ENCODE measurements at regions not wholly inside any gene's neighbourhood (a gene's known extent, or its start where the extent isn't known, plus 50 kb on each side); places are given as distances from the start of the nearest gene placed in this dataset.

- no peaks in the 10 kb centered on the region for H3K9me3 ChIP-seq (ENCODE audit: control insufficient read depth in 3 of 3, low read length in 3 of 3)
- H3K27ac ChIP-seq (ENCODE audit: low read depth, low read length), result no peak overlapping the region
- no peaks in the 10 kb centered on the region for H3K4me1 ChIP-seq (ENCODE audit: control insufficient read depth in 3 of 3, insufficient read depth in 3 of 3, low read length in 3 of 3)
- H3K9ac ChIP-seq (ENCODE audit: low read depth in 1 of 3, low read length in 3 of 3), result no peak overlapping the region
- no peaks in the 10 kb centered on the region for H3K36me3 ChIP-seq (ENCODE audit: control insufficient read depth in 3 of 3, insufficient read depth in 3 of 3, low read length in 3 of 3)
- H3K4me3 ChIP-seq (ENCODE audit: low read length in 3 of 3), result no peak overlapping the region
- H3K27me3 ChIP-seq (ENCODE audit: control insufficient read depth in 3 of 3, insufficient read depth in 3 of 3, low read length in 3 of 3), result no peaks in the 10 kb centered on the region
These were observed 89.3 kb upstream of the SLC22A23 start for GRCh38 chr6:3546121-3546520.

GRCh38 chr6:3545156-3545555 lies 88.3 kb upstream of the SLC22A23 start:
- no peak overlapping the region for H3K9ac ChIP-seq (ENCODE audit: low read depth in 1 of 3, low read length in 3 of 3)
- no peak overlapping the region for H3K27ac ChIP-seq (ENCODE audit: low read depth, low read length)
- no peaks in the 10 kb centered on the region for H3K27me3 ChIP-seq (ENCODE audit: control insufficient read depth in 3 of 3, insufficient read depth in 3 of 3, low read length in 3 of 3)
- no peak overlapping the region for H3K4me3 ChIP-seq (ENCODE audit: low read length in 3 of 3)
- H3K4me1 ChIP-seq (ENCODE audit: control insufficient read depth in 3 of 3, insufficient read depth in 3 of 3, low read length in 3 of 3), result peaks cover 0 to 3% (median 3%) of the 10 kb centered on the region in 3 donors
- H3K9me3 ChIP-seq (ENCODE audit: control insufficient read depth in 3 of 3, low read length in 3 of 3), result no peaks in the 10 kb centered on the region
- H3K36me3 ChIP-seq (ENCODE audit: control insufficient read depth in 3 of 3, insufficient read depth in 3 of 3, low read length in 3 of 3), result no peaks in the 10 kb centered on the region

- Histone ChIP-seq H3K36me3 (ENCODE audit: control insufficient read depth in 3 of 3, insufficient read depth in 3 of 3, low read length in 3 of 3) (no peaks in the 10 kb centered on the region), H3K9ac (ENCODE audit: low read depth in 1 of 3, low read length in 3 of 3) (no peak overlapping the region), H3K27ac (ENCODE audit: low read depth, low read length) (no peak overlapping the region), H3K9me3 (ENCODE audit: control insufficient read depth in 3 of 3, low read length in 3 of 3) (no peaks in the 10 kb centered on the region), H3K4me3 (ENCODE audit: low read length in 3 of 3) (no peak overlapping the region), H3K27me3 (ENCODE audit: control insufficient read depth in 3 of 3, insufficient read depth in 3 of 3, low read length in 3 of 3) (no peaks in the 10 kb centered on the region), H3K4me1 (ENCODE audit: control insufficient read depth in 3 of 3, insufficient read depth in 3 of 3, low read length in 3 of 3) (peaks cover 0 to 3% (median 3%) of the 10 kb centered on the region in 3 donors)
These were observed 85.3 kb upstream of the SLC22A23 start for GRCh38 chr6:3542032-3542640.

GRCh38 chr6:3541006-3541585 lies 84.2 kb upstream of the SLC22A23 start:
- no peak overlapping the region for H3K9ac ChIP-seq (ENCODE audit: low read depth in 1 of 3, low read length in 3 of 3)
- H3K27ac ChIP-seq (ENCODE audit: low read depth, low read length), result no peak overlapping the region
- H3K4me1 ChIP-seq (ENCODE audit: control insufficient read depth in 3 of 3, insufficient read depth in 3 of 3, low read length in 3 of 3), result peaks cover 0 to 3% (median 3%) of the 10 kb centered on the region in 3 donors
- H3K36me3 ChIP-seq (ENCODE audit: control insufficient read depth in 3 of 3, insufficient read depth in 3 of 3, low read length in 3 of 3), result no peaks in the 10 kb centered on the region
- no peaks in the 10 kb centered on the region for H3K27me3 ChIP-seq (ENCODE audit: control insufficient read depth in 3 of 3, insufficient read depth in 3 of 3, low read length in 3 of 3)
- no peaks in the 10 kb centered on the region for H3K9me3 ChIP-seq (ENCODE audit: control insufficient read depth in 3 of 3, low read length in 3 of 3)
- H3K4me3 ChIP-seq (ENCODE audit: low read length in 3 of 3), result no peak overlapping the region

- Histone ChIP-seq H3K27me3 (ENCODE audit: control insufficient read depth in 3 of 3, insufficient read depth in 3 of 3, low read length in 3 of 3) (no peaks in the 10 kb centered on the region), H3K4me1 (ENCODE audit: control insufficient read depth in 3 of 3, insufficient read depth in 3 of 3, low read length in 3 of 3) (peaks cover 0 to 3% (median 3%) of the 10 kb centered on the region in 3 donors), H3K9ac (ENCODE audit: low read depth in 1 of 3, low read length in 3 of 3) (no peak overlapping the region), H3K36me3 (ENCODE audit: control insufficient read depth in 3 of 3, insufficient read depth in 3 of 3, low read length in 3 of 3) (no peaks in the 10 kb centered on the region), H3K4me3 (ENCODE audit: low read length in 3 of 3) (no peak overlapping the region), H3K27ac (ENCODE audit: low read depth, low read length) (no peak overlapping the region), H3K9me3 (ENCODE audit: control insufficient read depth in 3 of 3, low read length in 3 of 3) (no peaks in the 10 kb centered on the region)
These were observed 83.5 kb upstream of the SLC22A23 start for GRCh38 chr6:3540253-3540820.

GRCh38 chr6:3538536-3538935 lies 81.7 kb upstream of the SLC22A23 start:
- Histone ChIP-seq H3K9me3 (ENCODE audit: control insufficient read depth in 3 of 3, low read length in 3 of 3) (no peaks in the 10 kb centered on the region), H3K9ac (ENCODE audit: low read depth in 1 of 3, low read length in 3 of 3) (no peak overlapping the region)

GRCh38 chr6:3536901-3537300 lies 80.1 kb upstream of the SLC22A23 start:
- Histone ChIP-seq H3K36me3 (ENCODE audit: control insufficient read depth in 3 of 3, insufficient read depth in 3 of 3, low read length in 3 of 3) (no peaks in the 10 kb centered on the region), H3K4me1 (ENCODE audit: control insufficient read depth in 3 of 3, insufficient read depth in 3 of 3, low read length in 3 of 3) (peaks cover 0 to 3% (median 3%) of the 10 kb centered on the region in 3 donors), H3K9ac (ENCODE audit: low read depth in 1 of 3, low read length in 3 of 3) (no peak overlapping the region), H3K27me3 (ENCODE audit: control insufficient read depth in 3 of 3, insufficient read depth in 3 of 3, low read length in 3 of 3) (peaks cover 0 to 3% (median 2%) of the 10 kb centered on the region in 3 donors), H3K9me3 (ENCODE audit: control insufficient read depth in 3 of 3, low read length in 3 of 3) (no peaks in the 10 kb centered on the region), H3K4me3 (ENCODE audit: low read length in 3 of 3) (no peak overlapping the region), H3K27ac (ENCODE audit: low read depth, low read length) (no peak overlapping the region)

More at GRCh38 chr6:3538536-3538935, 81.7 kb upstream of the SLC22A23 start:
- Histone ChIP-seq H3K36me3 (ENCODE audit: control insufficient read depth in 3 of 3, insufficient read depth in 3 of 3, low read length in 3 of 3) (no peaks in the 10 kb centered on the region), H3K4me1 (ENCODE audit: control insufficient read depth in 3 of 3, insufficient read depth in 3 of 3, low read length in 3 of 3) (peaks cover 0 to 3% (median 3%) of the 10 kb centered on the region in 3 donors), H3K27me3 (ENCODE audit: control insufficient read depth in 3 of 3, insufficient read depth in 3 of 3, low read length in 3 of 3) (peaks cover 0 to 3% (median 2%) of the 10 kb centered on the region in 3 donors), H3K27ac (ENCODE audit: low read depth, low read length) (no peak overlapping the region), H3K4me3 (ENCODE audit: low read length in 3 of 3) (no peak overlapping the region)

GRCh38 chr6:3535776-3536435 lies 79.1 kb upstream of the SLC22A23 start:
- no peaks in the 10 kb centered on the region for H3K9me3 ChIP-seq (ENCODE audit: control insufficient read depth in 3 of 3, low read length in 3 of 3)
- H3K9ac ChIP-seq (ENCODE audit: low read depth in 1 of 3, low read length in 3 of 3), result no peak overlapping the region
- no peak overlapping the region for H3K27ac ChIP-seq (ENCODE audit: low read depth, low read length)
- peaks cover 0 to 3% (median 2%) of the 10 kb centered on the region in 3 donors for H3K27me3 ChIP-seq (ENCODE audit: control insufficient read depth in 3 of 3, insufficient read depth in 3 of 3, low read length in 3 of 3)
- H3K4me1 ChIP-seq (ENCODE audit: control insufficient read depth in 3 of 3, insufficient read depth in 3 of 3, low read length in 3 of 3), result peaks cover 0 to 3% (median 3%) of the 10 kb centered on the region in 3 donors
- no peaks in the 10 kb centered on the region for H3K36me3 ChIP-seq (ENCODE audit: control insufficient read depth in 3 of 3, insufficient read depth in 3 of 3, low read length in 3 of 3)
- H3K4me3 ChIP-seq (ENCODE audit: low read length in 3 of 3), result no peak overlapping the region

GRCh38 chr6:3535033-3535775 lies 78.4 kb upstream of the SLC22A23 start:
- Histone ChIP-seq H3K4me1 (ENCODE audit: control insufficient read depth in 3 of 3, insufficient read depth in 3 of 3, low read length in 3 of 3) (no peaks in the 10 kb centered on the region), H3K9me3 (ENCODE audit: control insufficient read depth in 3 of 3, low read length in 3 of 3) (no peaks in the 10 kb centered on the region), H3K27ac (ENCODE audit: low read depth, low read length) (no peak overlapping the region), H3K27me3 (ENCODE audit: control insufficient read depth in 3 of 3, insufficient read depth in 3 of 3, low read length in 3 of 3) (peaks cover 0 to 5% (median 3%) of the 10 kb centered on the region in 3 donors), H3K36me3 (ENCODE audit: control insufficient read depth in 3 of 3, insufficient read depth in 3 of 3, low read length in 3 of 3) (no peaks in the 10 kb centered on the region), H3K9ac (ENCODE audit: low read depth in 1 of 3, low read length in 3 of 3) (no peak overlapping the region), H3K4me3 (ENCODE audit: low read length in 3 of 3) (no peak overlapping the region)

Measured in skeletal muscle tissue (tissue), 3 donors.